Kidney (tissue), 13 donors: ENCODE measurements at regions not wholly inside any gene's neighbourhood (a gene's known extent, or its start where the extent isn't known, plus 50 kb on each side); places are given as distances from the start of the nearest gene placed in this dataset.
"Not testable (repeated sequence)": the region's sequence is repeated elsewhere in the genome, so short reads cannot be mapped to it uniquely, and the experiment has no call there.

Source experiments
- DNase-seq, 5 donors: peaks; one replicate each; pipeline ENCODE4 v3.0.0-alpha.2; 2013 to 2020
- FAIRE-seq: peaks from 2 replicates; lab custom pipeline; 2012; peaks lifted over from hg19 to GRCh38; lab: Jason Lieb, UNC
- H3K27ac ChIP-seq, 2 donors: one replicate each; pipeline ENCODE4 v1.7.0; 2013; ENCODE audit warnings: low read depth in 2 of 2, low read length in 2 of 2, inconsistent platforms in 1 of 2
- H3K27me3 ChIP-seq: one replicate; pipeline ENCODE4 v1.7.1; 2013; ENCODE audit warnings: low read length, inconsistent platforms; ENCODE audit not compliant: control insufficient read depth, insufficient read depth
- H3K36me3 ChIP-seq, 3 donors: one replicate each; pipeline versions ENCODE4 v1.7.0 to v1.7.1; 2013; ENCODE audit warnings: low read length in 3 of 3, control low read depth in 1 of 3, inconsistent platforms in 1 of 3; ENCODE audit not compliant: insufficient read depth in 3 of 3, control insufficient read depth in 2 of 3
- H3K4me1 ChIP-seq, 3 donors: one replicate each; pipeline versions ENCODE4 v1.7.0 to v1.7.1; 2013; ENCODE audit warnings: low read length in 3 of 3, inconsistent platforms in 1 of 3, low read depth in 1 of 3; ENCODE audit not compliant: control insufficient read depth in 2 of 3, insufficient read depth in 2 of 3
- H3K4me3 ChIP-seq, 3 donors: one replicate each; pipeline versions ENCODE4 v1.7.0 to v1.8.1; 2013; ENCODE audit warnings: low read length in 3 of 3, control low read depth in 1 of 3, inconsistent platforms in 1 of 3
- H3K9ac ChIP-seq, 3 donors: one replicate each; pipeline versions ENCODE4 v1.7.0 to v1.7.1; 2013; ENCODE audit warnings: low read length in 3 of 3, control low read depth in 1 of 3, inconsistent platforms in 1 of 3
- H3K9me3 ChIP-seq, 3 donors: one replicate each; pipeline versions ENCODE4 v1.7.0 to v1.7.1; 2013; ENCODE audit warnings: low read length in 3 of 3, control low read depth in 1 of 3, inconsistent platforms in 1 of 3; ENCODE audit not compliant: control insufficient read depth in 2 of 3, insufficient read depth in 1 of 3
- intact Hi-C: fragments of 100-400 bp; cut with DNase I; formaldehyde crosslinking; loops from one replicate; pipeline ENCODE4 v1.11.1; 2022
- TF ChIP-seq, protein P1 (sequence below): IDR thresholded peaks from 3 replicates; pipeline ENCODE4 v1.5.1; 2012; ENCODE audit warnings: mild to moderate bottlenecking, moderate library complexity, borderline replicate concordance; ENCODE audit not compliant: insufficient read depth; ENCODE audit errors: extremely low read depth
- donor health status: control.
- donor health status: control.
- donor health status: control.
- donor health status: control.
- donor health status: control.
- donor health status: DM: yes; HTN: yes; CAD: no.
- donor health status: Normal renal cell carcinoma (clear cell type).

DNA sequence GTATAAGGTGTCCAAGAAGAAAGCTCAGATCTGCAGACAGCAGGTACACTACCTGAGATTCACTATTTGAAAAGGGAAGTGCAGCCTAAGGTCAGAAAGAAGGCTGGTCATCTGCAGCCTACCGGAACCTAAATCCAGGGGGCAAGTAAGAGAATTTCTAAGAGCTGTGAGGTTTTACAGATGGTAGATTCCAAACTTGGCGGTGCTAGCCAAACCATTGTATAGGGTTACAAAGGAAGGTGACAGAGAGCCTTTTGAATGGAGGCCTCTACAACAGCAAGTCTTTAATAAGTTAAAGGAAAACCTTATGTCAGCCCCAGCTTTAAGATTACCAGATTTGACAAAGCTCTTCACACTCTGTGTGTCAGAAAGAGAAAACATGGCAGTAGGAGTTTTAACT, 1044.8 kb downstream of the CDY2B start:
- FAIRE-seq, result no peak

DNA sequence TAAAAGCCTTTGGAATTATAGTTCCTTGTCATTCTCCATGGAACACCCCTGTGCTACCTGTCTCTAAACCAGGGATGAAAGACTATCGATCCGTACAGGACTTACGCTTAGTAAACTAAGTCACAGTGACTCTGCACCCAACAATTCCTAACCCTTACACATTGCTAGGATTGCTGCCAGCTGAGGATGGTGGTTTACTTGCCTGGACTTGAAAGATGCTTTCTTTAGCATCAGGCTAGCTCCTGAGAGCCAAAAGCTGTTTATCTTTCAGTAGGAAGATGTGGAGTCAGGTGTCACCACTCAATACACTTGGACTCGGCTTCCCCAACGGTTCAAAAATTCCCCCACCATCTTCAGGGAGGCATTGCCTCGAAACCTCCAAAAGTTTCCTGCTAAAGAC, 1045.3 kb downstream of the CDY2B start:
- intact Hi-C loops, result no loop called here
- DNase-seq (no peak), FAIRE-seq (no peak)
- TF ChIP-seq, protein P1, sequence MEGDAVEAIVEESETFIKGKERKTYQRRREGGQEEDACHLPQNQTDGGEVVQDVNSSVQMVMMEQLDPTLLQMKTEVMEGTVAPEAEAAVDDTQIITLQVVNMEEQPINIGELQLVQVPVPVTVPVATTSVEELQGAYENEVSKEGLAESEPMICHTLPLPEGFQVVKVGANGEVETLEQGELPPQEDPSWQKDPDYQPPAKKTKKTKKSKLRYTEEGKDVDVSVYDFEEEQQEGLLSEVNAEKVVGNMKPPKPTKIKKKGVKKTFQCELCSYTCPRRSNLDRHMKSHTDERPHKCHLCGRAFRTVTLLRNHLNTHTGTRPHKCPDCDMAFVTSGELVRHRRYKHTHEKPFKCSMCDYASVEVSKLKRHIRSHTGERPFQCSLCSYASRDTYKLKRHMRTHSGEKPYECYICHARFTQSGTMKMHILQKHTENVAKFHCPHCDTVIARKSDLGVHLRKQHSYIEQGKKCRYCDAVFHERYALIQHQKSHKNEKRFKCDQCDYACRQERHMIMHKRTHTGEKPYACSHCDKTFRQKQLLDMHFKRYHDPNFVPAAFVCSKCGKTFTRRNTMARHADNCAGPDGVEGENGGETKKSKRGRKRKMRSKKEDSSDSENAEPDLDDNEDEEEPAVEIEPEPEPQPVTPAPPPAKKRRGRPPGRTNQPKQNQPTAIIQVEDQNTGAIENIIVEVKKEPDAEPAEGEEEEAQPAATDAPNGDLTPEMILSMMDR, result no peak
- no peak overlapping the region for H3K27ac ChIP-seq
- no peaks in the 10 kb centered on the region for H3K27me3 ChIP-seq
- H3K9ac ChIP-seq, result no peak overlapping the region
- no peaks in the 10 kb centered on the region for H3K4me1 ChIP-seq
- H3K4me3 ChIP-seq, result no peak overlapping the region
- no peaks in the 10 kb centered on the region for H3K9me3 ChIP-seq
- no peaks in the 10 kb centered on the region for H3K36me3 ChIP-seq

More for the DNA sequence above, 1044.8 kb downstream of the CDY2B start:
- Histone ChIP-seq H3K27me3 (no peaks in the 10 kb centered on the region), H3K4me1 (no peaks in the 10 kb centered on the region), H3K4me3 (no peak overlapping the region), H3K36me3 (no peaks in the 10 kb centered on the region), H3K9ac (no peak overlapping the region), H3K27ac (no peak overlapping the region), H3K9me3 (no peaks in the 10 kb centered on the region)
- TF ChIP-seq, protein P1, result no peak
- intact Hi-C loops, result no loop called here
- DNase-seq, result no peak

DNA sequence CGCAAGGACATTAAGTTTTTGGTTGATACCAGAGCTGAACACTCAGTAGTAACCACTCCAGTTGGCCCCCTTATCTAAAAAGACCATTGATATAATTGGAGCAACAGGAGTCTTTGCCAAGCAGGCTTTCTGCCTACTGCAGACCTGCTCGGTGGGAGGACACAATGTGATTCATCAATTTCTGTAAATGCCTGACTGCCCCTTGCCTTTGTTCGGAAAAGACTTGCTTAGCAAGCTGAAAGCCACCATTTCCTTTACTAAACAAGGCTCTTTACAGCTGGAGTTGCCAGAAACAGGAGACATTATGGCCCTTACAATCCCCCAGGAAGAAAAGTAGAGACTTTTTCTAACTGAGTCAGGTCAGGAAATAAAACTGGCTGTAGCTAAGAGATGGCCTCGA, 1045.9 kb downstream of the CDY2B start:
- intact Hi-C loops, result no loop called here
- Histone ChIP-seq H3K27ac (no peak overlapping the region), H3K4me3 (no peak overlapping the region), H3K4me1 (no peaks in the 10 kb centered on the region), H3K9me3 (no peaks in the 10 kb centered on the region), H3K27me3 (no peaks in the 10 kb centered on the region), H3K9ac (peak overlapping the region in 1 of 3 donors; percentile 12), H3K36me3 (no peaks in the 10 kb centered on the region)
- TF ChIP-seq, protein P1, result no peak
- no peak for DNase-seq
- no peak for FAIRE-seq

DNA sequence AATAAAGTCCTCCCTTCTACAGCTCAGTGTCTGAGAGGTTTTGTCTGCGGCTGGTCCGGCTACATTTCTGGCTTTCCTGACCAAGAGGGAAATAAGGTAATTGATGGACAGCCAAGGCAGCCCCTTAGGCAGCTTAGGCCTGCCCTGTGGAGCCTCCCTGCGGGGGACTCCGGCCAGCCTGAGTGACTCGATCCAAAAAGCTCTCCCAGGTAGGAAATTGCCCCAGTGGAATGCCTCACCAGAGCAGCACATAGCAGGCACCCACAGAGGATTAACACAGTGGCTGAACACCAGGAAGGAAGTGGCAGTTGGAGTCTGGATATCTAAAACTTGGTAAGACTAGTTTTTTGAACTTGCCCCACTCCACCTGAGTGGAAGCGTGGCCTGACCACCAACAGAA, 1048.3 kb downstream of the CDY2B start:
- TF ChIP-seq, protein P1, result no peak
- DNase-seq, result no peak
- Histone ChIP-seq H3K9me3 (no peaks in the 10 kb centered on the region), H3K27ac (peak overlapping the region in 1 of 2 donors; percentile 48), H3K36me3 (no peaks in the 10 kb centered on the region), H3K9ac (peak overlapping the region in 1 of 3 donors; percentile 19), H3K27me3 (no peaks in the 10 kb centered on the region), H3K4me1 (no peaks in the 10 kb centered on the region), H3K4me3 (no peak overlapping the region)
- no peak for FAIRE-seq
- intact Hi-C loops, result no loop called here

DNA sequence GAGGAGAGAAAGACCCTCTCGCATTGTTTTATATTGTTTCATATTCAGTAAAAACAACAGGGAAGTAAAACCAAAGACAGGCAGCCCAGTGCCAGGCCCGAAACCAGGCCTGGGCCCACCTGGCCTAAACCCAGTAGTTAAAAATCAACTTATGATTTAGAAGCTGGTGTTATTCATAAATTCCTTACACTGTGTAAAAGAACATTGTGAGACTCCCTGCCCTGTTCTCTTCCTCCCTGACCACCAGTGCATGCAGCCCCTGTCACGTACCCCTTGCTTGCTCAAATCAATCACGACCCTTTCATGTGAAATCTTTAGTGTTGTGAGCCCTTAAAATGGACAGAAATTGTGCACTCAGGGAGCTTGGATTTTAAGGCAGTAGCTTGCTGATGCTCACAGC, 1048.7 kb downstream of the CDY2B start:
- H3K27ac ChIP-seq, result peak overlapping the region in 1 of 2 donors; percentile 48
- H3K9ac ChIP-seq, H3K36me3 ChIP-seq, DNase-seq, H3K4me1 ChIP-seq, H3K27me3 ChIP-seq, H3K9me3 ChIP-seq, intact Hi-C loops, H3K4me3 ChIP-seq, FAIRE-seq: not testable (repeated sequence)
